HEK293T (cell line): ENCODE measurements at regions not wholly inside any gene's neighbourhood (a gene's known extent, or its start where the extent isn't known, plus 50 kb on each side); places are given as distances from the start of the nearest gene placed in this dataset.

Source experiments
- BHLHE40 ChIP-seq: fragments of 450-650 bp; IDR thresholded peaks from 2 replicates; pipeline ENCODE4 v1.6.1; 2016; ENCODE audit warnings: mild to moderate bottlenecking, moderate library complexity, borderline replicate concordance
- FOXM1 ChIP-seq: fragments of 450-650 bp; IDR thresholded peaks from 2 replicates; pipeline ENCODE4 v1.6.1; 2017; ENCODE audit warnings: mild to moderate bottlenecking, borderline replicate concordance
- SUZ12 ChIP-seq: fragments of 450-650 bp; IDR thresholded peaks from 2 replicates; pipeline ENCODE4 v1.6.1; 2016; ENCODE audit warnings: mild to moderate bottlenecking
- ZNF384 ChIP-seq: fragments of 450-650 bp; IDR thresholded peaks from 2 replicates; pipeline ENCODE4 v1.6.1; 2016

DNA sequence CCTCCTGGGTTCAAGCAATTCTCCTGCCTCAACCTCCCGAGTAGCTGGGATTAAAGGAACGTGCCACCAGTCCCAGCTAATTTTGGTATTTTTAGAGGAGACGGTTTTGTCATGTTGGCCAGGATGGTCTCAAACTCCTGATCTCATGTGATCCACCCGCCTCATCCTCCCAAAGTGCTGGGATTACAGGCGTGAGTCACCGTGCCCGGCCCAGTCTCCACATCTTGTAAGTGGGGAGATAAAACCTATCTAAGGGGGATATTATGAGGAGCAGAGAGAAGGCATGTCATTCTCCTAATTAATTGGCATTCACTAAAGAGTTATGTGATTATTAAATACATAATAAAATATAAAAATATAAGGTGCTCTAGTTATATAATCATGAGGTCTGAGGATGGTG, 94.1 kb upstream of the BOD1 start:
- no peak for TF ChIP-seq BHLHE40
- no peak for TF ChIP-seq FOXM1
- TF ChIP-seq SUZ12, result no peak
- no peak for TF ChIP-seq ZNF384
